NOMO-1 treated with dmso at 0.1 percent for 144 hours (cell line): ENCODE measurements at regions not wholly inside any gene's neighbourhood (a gene's known extent, or its start where the extent isn't known, plus 50 kb on each side); places are given as distances from the start of the nearest gene placed in this dataset.

Source experiments
- DNase-seq: peaks from one replicate; lab custom pipeline; 2025; ENCODE audit not compliant: unreplicated experiment; lab: John Stamatoyannopoulos, UW

DNA sequence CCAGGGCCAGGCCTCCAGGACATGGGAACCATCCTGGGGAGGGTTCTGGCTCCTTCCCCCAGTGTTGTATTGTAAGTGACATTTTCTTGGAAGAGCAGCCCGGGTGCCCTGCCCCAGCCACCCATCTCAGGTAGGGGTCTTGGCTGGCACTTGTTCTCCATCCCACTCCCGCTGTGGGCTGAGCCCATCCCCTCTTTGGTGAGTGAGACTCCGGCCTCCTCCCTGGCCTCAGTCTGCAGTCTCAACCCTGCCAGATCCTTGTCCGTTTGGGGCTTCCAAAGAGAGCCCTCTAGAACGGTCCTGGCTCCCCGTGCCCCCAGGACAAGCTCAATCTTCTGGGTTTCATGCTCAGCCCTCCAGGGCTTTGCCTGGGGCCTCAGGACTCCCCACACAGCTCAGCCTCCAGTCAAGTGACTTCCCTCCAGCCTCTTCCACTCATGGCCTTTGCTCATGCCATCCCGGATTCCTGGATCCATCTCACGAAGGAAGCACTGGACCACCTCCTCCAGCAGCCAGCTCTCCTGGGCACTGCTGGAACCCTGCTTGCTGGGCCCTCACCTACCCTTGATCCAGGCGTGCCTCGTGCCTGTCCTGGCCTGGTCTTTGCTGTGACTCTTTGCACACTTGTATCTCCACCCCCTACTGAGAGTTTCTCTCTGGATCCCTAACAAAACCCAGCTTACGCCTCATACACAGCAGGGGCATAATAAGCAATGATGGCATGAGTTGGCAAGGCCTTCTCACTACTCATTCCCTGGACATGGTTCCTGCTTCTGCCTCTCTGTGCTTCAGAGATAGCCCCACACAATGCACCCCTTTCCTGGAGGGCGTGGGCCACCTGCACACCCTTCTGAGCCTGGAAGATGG, 297.4 kb upstream of the RTL1 start:
- no peak for DNase-seq

DNA sequence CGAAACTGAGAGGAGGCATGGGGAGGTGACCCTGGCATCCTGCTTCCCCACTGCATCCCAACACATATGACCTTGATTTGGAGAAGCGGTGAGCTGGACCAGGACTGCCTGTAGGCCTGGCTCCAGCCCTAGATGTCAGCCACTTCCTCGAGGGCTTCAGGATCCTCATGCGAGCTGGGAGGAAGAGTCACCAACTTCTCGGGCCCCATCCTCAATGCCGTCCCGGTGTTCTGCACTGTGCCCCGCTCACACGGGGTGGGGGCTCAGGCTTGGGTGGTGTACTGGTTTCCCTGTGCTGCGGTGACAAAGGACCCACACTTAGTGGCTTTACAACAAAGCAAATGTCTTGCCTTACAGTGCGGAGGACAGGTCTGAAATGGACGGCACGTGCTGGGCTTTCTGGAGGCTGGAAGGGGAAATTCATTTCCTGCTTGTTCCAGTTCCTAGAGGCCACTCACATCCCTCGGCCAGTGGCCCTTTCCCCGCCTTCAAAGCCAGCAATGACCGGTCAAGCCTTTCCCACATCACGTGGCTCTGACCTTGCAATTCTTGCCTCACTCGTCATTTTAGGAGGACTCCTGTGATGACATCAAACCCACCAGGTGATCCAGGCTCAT, 298.1 kb upstream of the RTL1 start:
- no peak for DNase-seq

DNA sequence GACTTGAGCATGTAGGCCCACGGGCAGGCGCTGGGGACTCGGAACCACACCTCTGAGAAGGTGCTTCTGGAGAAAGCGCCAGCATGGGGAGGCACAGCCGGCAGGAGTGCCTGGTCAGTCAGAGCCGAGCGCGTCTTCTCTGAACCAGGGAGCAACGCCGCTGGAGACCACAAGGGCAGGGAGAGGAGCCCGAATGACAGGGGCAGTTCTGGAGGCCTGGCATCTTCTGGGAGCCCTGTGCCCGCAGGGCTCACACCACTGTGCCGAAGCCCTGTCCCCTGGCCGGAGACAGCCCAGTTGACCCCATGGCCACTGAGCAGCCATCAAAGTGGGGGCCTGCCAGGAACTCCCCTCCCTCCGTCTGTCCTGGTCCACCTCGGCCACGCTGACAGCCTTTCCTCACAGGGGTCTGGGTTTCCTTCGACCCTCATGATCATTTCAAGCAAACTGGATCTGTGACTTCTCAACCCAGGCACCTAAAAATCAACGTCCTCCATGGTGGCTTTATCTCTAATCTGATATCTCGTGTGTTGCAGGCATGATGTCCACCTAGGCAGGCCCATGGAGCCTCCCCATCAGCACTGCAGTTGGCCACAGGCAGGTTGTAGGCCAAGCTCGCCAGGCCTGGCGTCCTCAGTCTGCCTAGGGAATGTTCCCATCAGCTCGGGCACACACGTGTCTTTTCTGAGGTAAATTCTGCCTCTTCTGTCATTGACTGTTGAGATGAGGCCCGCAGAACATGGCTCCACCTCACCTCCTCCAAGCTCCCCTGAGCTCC, 299.3 kb upstream of the RTL1 start:
- no peak for DNase-seq

DNA sequence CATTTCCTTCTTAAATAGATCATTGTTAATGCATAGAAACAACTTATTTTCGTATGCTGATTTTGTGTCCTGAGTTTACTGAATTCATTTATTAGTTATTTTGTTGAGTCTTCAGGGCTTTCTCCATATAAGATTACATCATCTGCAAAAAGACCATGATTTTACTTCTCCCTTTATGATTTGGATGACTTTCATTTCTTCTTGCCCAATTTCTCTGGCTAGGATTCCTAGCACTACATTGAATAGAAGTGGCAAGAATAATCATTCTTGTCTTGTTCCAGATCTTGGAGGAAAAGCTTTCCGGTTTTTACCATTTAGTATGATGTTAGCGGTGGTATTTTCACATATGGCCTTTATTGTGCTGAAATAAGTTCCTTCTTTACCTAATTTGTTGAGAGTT, 303.0 kb upstream of the RTL1 start:
- no peak for DNase-seq

DNA sequence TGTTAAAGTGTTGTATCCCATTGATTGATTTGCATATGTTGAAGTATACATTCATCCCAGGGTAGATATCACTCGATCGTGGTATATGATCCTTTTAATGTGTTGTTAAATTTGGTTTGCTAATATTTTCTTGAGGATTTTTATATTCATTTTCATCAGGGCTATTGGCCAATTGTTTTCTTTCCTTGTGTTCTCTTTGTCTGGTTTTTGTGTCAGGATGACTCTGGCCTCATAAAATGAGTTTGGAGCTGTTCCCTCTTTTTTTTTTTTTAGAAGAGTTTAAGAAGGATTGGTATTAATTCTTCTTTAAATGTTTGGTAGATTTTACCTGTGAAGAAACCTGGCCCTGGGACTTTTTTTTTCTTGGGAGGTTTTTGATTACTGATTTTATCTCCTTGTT, 303.5 kb upstream of the RTL1 start:
- DNase-seq, result no peak

DNA sequence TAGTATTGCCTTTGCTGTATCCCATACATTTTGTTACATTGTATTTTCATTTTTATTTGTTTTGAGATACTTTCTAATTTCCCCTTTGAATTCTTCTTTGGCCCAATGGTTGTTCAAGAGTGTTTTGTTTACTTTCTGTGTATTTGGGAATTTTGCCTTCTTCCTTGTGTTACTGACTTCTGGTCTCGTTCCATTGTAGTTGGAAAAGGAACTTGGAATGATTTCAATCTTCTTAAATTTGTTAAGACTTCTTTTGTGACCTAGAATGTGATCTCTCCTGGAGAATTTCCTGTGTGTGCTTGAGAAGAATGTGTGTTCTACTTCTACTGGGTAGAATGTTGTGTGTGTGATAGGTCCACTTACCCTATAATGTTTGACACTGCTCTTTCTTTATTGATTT, 304.4 kb upstream of the RTL1 start:
- no peak for DNase-seq

DNA sequence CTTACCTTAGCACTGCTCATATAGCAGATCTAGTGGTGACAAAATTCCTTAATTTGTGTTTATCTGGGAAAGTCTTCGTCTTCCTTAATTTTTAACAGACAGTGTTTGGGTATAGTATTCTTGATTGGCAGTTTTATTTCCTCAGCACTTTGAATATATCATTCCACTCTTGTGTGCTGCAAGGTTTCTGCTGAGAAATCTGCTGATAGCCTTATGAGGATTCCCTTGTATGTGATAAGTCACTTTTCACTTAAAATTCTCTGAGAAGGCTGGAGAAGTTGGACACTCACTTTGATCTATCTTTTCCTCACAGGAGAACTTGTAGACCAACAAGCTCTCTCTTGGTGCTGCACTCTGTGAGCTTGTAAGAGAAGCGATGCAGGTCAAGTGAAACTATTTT, 306.1 kb upstream of the RTL1 start:
- no peak for DNase-seq

DNA sequence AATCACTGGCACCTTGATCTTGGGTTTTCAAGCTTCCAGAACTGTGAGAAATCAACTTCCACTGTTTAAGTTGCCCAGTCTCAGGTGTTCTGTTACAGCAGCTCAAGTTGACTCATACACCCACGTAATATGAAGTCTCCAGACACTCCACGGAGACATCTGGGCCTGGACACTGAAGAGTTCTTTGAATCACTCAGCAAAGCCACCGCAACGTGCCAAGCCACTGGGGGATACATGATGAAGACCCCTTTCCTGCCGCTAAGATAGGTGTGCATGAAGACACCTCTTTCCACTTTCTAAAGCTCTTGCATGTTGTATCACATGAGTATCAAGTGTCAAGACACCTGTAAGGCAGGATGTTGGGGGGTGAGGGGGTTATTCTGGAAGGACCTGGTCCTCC, 311.7 kb upstream of the RTL1 start:
- no peak for DNase-seq

DNA sequence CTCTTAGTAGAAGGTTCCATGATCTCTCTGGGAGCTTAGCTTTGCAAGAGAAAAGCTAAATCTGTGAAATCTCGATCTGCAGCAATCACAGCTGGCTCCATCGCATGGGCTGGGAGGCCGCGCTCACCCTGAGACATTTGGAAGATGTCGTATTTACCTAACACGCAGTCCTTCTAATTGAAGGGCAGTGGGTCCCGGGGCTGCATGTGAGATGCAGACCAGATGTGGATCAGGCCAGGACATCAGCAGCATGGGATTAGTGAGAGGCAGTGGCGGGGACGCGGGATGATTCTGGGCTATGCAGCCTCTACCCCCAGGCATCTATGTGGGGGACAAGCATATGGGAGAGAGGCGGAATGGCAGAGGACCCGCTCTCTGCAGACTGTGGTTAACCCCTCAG, 312.4 kb upstream of the RTL1 start:
- DNase-seq, result no peak

DNA sequence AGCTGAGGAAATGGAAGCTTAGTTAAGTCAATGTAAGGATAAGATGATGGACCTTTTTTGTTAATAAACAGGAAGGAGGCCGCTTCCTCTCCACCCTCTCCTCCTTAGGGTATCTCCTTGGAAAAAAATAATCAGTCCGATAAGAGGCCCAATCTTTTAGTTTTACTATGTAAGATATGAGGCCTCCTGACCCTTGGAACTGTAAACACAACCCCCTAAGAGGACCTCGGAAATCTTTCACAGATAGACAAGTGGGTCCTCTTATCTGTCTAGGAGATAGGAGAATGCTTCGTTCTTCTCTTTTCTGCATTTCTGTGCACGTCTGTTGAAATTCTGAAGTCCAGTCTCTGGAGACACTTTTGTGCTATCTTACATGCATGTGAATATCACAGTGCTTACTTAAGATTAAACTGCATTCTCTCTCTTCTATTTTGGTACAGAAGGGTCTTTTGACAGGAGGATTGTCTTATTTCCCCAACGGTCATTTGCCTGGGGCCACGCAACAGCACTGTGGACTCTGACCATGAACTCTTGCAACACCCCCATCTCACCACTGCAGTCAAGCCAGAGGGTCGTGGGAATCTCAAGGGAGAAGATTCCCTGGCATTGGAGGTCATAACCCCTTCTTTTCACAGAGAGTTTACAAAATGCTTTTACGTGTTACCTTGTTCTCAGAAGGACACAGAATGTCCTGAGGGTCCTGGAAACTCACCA, 313.0 kb upstream of the RTL1 start:
- DNase-seq, result no peak

DNA sequence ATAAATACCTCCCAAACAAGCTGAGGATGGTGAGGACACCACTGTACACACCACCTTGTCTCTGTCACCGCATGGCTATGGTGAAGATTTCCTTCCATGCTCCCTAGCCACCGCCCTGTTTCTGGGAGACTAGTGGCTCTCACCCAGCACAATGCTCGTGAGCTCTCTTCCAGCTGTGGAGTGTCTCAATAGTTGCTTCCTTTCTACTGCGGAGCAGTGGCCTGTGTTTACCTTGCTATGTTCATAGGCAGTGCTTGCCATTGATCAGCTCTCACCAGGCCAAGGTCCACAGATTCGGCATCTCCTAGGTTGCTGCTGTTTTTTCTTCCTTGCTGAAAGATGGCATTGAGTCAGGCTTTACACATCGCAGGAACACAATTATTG, 313.6 kb upstream of the RTL1 start:
- DNase-seq, result no peak

DNA sequence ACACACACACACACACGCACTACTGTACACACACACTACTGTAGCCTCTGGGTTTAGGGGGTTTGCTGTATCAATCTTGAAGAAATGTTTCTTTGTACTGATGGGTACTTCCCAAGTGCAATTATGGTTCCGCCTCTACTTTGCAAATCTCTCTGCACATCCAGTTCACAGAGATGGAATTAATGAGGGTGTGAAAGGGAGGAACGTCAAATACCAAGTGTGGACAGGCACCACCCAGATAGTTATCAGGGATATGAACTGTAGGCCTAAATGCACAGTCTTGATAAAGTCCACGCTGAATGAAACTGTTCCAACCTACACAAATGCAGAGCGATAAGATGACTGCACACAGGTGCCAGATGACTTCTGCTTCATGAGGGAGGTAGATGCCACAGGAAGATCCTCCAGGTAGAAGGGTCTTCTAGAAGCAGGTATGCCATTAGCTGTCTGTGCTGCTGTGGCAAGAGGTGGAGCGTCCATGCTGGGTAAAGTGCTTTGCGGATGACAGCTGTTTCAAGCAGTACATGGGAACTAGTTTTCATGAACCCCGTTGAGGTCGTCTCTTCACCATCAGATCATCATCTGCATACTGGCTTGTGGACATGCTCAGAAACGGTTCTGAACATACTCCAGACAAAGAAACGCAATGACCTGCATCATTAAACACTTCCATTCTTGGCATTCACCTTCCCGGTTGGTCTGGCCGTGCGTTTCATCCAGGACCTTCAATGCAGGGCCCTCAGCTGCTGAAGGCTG, 314.3 kb upstream of the RTL1 start:
- DNase-seq, result no peak

DNA sequence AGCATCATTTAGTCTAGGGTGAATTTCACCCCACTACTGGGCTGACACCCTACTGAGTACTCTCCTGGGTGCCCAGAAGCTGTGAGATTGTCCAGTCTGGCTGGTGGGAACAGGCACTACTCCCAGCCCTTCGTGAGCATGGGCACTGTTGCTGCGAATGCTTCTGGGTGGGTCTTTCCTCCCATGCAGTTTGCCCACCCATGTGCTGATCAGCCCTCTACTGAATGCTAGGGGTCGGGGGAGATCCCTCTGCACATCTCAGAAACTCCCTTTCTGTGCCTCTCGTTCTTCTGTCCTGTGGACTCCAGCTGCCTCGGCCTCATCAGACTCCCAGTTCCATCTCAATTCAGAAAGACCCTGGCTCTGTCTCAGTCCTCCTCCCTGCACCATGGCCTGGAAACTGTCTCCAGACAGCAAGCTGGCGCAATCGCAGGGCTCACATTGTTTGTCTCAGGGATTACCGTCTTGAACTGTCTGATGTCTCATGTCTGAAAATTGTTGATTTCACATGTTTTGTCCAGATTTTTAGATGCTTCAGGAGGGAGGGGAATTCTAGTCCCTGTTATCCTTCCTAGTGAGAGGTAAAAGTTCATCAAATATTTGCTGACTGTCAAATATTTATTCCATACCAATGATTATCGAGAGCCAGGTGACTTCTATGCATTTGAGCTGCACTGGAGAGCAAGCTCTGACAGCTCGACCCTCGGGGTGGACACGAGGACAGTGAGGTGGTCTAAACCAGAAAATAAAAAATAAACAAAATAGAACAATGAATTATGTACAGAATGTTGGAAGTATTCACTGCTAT, 316.6 kb upstream of the RTL1 start:
- no peak for DNase-seq

DNA sequence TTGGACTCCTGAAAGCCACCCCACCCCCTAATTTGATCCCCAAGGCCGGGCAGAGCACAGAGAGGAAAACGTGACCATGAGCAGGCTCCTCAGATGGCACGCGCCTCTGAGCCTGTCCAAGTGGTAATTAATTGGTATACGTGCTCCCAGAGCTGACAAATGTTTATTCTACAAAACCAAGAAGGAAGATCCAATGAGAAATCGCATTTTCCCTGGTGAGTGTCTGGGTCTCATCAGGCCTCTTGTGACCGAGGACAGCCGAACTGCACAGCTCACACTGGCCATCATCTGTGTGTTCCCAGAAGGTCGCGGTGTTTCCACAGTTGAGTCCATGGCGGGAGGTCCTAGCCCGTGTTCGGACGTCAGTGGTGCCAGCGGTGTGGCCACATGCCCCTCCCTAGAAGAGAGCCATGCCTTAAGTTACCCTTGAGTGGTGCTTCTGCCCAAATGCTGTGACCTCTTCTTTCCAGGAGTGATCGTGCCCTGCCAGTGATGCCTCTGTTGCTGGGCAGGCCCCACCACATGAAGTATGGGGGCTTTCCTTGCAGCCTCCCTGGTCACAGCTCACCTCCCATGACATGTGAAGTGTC, 317.5 kb upstream of the RTL1 start:
- DNase-seq, result no peak

DNA sequence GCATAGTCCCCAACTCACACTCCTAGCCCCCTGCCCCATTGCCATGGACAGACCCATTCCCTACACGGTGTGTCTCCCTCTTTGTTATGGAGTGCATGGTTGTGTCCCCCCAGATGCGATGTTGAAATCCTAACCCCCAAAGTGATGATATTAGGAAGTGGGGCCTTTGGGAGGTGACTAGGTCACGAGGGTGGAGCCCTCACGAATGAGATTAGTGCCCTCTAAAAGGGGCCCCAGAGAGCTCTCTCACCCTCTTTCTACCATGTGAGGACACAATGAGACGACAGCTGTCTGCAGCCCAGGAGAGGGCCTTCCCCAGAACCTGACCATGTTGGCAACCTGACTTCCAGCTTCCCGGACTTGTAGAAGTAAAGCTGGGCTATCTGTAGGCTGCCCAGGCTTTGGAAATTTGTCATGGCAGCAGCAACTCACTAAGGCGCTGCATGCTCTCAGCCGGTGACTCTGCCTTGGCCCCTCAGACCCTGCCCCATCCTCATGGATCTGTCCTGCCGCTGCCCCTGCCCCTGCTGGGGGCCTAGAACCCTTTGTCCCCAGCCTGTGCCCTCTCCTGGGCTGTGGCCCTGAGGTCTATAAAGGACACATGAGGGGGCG, 318.1 kb upstream of the RTL1 start:
- no peak for DNase-seq

DNA sequence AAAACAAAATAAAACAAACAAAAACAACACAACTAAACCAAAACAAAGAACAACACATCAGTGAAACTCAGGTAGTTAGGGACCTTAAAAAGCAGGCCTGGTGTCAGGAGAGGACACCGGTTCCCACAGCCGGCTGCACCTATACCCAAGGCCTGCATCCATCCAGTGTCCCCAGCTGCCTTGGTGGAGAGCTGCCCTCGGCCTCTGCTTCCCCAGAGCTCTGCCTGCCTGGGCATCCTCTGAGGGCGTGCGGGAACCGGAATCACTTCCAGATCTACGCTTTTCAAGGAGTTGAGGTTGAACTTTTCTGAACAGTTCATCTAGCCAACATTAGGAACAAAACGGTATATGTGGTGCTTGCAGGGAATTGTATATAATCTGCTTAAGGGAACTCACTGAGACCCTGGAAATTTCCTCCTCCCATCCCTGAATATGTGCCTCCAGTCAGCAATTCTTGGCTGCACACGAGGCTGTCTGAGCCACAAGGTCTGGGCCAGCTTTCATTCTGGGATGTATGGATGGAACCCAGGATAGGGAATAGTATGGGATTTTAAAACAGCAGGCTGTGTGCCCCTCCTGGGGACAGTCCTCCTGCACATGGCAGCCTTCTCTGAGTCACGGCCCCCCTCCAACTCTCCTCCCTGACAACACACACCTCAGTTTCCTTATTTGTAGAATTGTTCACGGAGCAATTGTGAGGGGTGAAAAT, 319.0 kb upstream of the RTL1 start:
- no peak for DNase-seq

DNA sequence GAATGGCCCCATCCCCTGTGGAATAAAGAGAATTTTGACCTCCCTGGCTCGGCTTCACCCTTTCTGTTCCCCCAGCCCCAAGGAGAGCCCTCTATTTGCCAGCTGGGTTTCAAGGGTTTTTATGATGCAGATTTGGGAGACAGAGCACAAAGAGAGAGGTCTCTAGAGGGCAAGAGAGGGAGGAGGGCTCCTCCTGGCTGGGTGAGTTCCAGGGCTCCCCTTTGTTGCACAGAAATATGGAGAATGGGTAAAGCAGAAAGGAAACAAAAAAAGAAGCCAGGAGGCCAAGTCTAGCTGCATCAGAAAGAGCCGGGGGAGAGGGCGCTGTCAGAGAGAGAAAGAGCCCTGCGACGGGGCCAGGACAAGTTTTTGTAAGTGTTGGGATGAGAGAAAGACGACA, 319.6 kb upstream of the RTL1 start:
- no peak for DNase-seq

DNA sequence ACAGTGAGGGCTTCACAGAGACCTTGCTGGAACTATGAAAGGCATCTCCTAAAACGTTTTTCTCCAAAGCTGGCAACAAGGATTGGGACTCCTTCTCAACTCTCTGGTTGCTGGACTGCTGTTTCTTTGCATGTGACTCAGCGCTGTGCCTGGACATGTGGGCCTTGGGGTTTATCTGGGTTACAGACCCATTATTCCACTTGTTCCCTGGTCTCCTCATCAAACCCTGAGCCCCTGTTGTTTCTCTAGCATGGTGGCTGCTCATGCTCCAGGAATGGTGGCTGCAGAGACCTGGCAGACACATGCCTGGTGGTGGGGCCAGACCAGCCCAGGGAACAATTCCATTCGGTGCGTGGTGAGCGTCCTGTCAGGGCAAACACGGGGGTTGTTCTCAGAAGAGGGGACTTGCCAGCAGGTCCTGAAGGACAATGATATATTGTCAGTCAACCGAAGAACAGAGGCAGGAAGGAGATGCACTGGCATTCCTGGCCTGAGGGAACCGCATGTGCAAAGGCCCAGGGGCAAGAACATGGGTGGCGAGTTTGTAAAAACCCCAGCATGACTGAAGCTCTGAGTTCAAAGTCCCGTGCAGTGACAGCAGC, 320.1 kb upstream of the RTL1 start:
- DNase-seq, result no peak
